Neural progenitor cell (in vitro differentiated cells): ENCODE measurements at regions not wholly inside any gene's neighbourhood (a gene's known extent, or its start where the extent isn't known, plus 50 kb on each side); places are given as distances from the start of the nearest gene placed in this dataset.

Experiments used
- DNase-seq: peaks from one replicate; pipeline ENCODE4 v3.0.0-alpha.2; 2016; ENCODE audit warnings: low spot score
- H2AFZ ChIP-seq: fragments of 200-600 bp; sonication (generic); replicated peaks from 2 replicates; pipeline ENCODE4 v1.6.1; 2016; ENCODE audit warnings: antibody characterized with exemption
- H3F3A ChIP-seq: fragments of 200-600 bp; sonication (generic); 2 replicates; pipeline ENCODE4 v1.6.1; 2016; ENCODE audit warnings: antibody characterized with exemption, low read depth
- H3K27ac ChIP-seq: fragments of 200-600 bp; sonication (generic); 2 replicates; pipeline ENCODE4 v1.5.1; 2016; ENCODE audit warnings: mild to moderate bottlenecking
- H3K27me3 ChIP-seq: fragments of 200-600 bp; sonication (generic); 2 replicates; pipeline ENCODE4 v1.6.1; 2016; ENCODE audit warnings: mild to moderate bottlenecking, moderate library complexity
- H3K36me3 ChIP-seq: fragments of 200-600 bp; sonication (generic); 2 replicates; pipeline ENCODE4 v1.5.1; 2016
- H3K4me1 ChIP-seq: fragments of 200-600 bp; sonication (generic); 2 replicates; pipeline ENCODE4 v1.6.1; 2016; ENCODE audit warnings: mixed run types
- H3K4me2 ChIP-seq: fragments of 200-600 bp; sonication (generic); 2 replicates; pipeline ENCODE4 v1.6.1; 2016
- H3K4me3 ChIP-seq: fragments of 200-600 bp; sonication (generic); 2 replicates; pipeline ENCODE4 v1.5.1; 2016
- H3K79me2 ChIP-seq: fragments of 200-600 bp; sonication (generic); 2 replicates; pipeline ENCODE4 v1.6.1; 2016; ENCODE audit warnings: low read depth
- H3K9ac ChIP-seq: fragments of 200-600 bp; sonication (generic); 2 replicates; pipeline ENCODE4 v1.6.1; 2016
- H3K9me3 ChIP-seq: fragments of 200-600 bp; sonication (generic); 2 replicates; pipeline ENCODE4 v1.5.1; 2016; ENCODE audit warnings: low read depth
- H4K20me1 ChIP-seq: fragments of 200-600 bp; sonication (generic); 2 replicates; pipeline ENCODE4 v1.6.1; 2016; ENCODE audit warnings: low read depth
- H3K27ac Mint-ChIP-seq: 3 replicates; pipeline ENCODE4 v1.8.0; 2021; ENCODE audit warnings: mixed read lengths
- H3K27me3 Mint-ChIP-seq: 2 replicates; pipeline ENCODE4 v1.8.0; 2022; ENCODE audit warnings: low read depth, mild to moderate bottlenecking, inconsistent platforms, moderate library complexity, mixed read lengths; ENCODE audit not compliant: insufficient read depth
- H3K36me3 Mint-ChIP-seq: 3 replicates; pipeline ENCODE4 v1.8.0; 2021; ENCODE audit warnings: mixed read lengths
- H3K4me1 Mint-ChIP-seq: 3 replicates; pipeline ENCODE4 v1.8.0; 2021; ENCODE audit warnings: mixed read lengths
- H3K4me3 Mint-ChIP-seq: 3 replicates; pipeline ENCODE4 v1.8.0; 2021; ENCODE audit warnings: mild to moderate bottlenecking, moderate library complexity, mixed read lengths
- H3K9me3 Mint-ChIP-seq: 3 replicates; pipeline ENCODE4 v1.8.0; 2020; ENCODE audit warnings: mixed read lengths
- EZH2 ChIP-seq: fragments of 200-600 bp; sonication (generic); IDR thresholded peaks from 2 replicates; pipeline ENCODE4 v1.6.1; 2017; ENCODE audit warnings: antibody characterized with exemption, mild to moderate bottlenecking, moderate library complexity
- EZH2phosphoT487 ChIP-seq: fragments of 200-600 bp; sonication (generic); IDR thresholded peaks from 2 replicates; pipeline ENCODE4 v1.6.1; 2017; ENCODE audit warnings: antibody characterized with exemption
- TF ChIP-seq, protein P1 (sequence below): fragments of 200-600 bp; sonication (generic); IDR thresholded peaks from 2 replicates; pipeline ENCODE4 v1.5.1; 2017; ENCODE audit warnings: antibody characterized with exemption, mild to moderate bottlenecking

DNA sequence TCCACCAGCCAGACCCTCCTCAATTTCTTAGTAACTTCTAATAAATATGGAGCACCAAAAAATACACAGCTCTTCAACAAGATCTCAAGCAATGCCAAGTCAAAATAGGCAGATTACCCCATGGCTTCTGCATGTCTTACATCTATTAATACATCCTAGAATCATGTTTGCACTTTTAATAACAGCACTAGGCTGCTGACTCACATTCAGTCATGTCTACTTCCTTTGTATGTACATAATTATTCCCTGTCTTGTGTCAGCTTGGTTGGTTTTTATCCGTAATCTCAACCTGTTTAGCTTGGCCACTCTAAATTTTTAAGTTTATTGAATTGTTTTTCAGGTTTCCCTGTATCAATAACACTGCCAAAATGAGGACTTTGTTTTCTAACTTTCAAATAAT, 420.1 kb upstream of the ACVR2A start:
- Histone ChIP-seq H3K79me2 (no peaks in the 10 kb centered on the region), H3K4me3 (no peak overlapping the region), H3K36me3 (no peaks in the 10 kb centered on the region), H3K27me3 (no peaks in the 10 kb centered on the region), H3K4me2 (no peak overlapping the region), H3K27ac (no peak overlapping the region), H4K20me1 (no peaks in the 10 kb centered on the region), H3K9ac (no peak overlapping the region), H2AFZ (no peak overlapping the region), H3K4me1 (no peaks in the 10 kb centered on the region), H3K9me3 (no peaks in the 10 kb centered on the region), H3F3A (no peaks in the 10 kb centered on the region)
- TF ChIP-seq, protein P1, sequence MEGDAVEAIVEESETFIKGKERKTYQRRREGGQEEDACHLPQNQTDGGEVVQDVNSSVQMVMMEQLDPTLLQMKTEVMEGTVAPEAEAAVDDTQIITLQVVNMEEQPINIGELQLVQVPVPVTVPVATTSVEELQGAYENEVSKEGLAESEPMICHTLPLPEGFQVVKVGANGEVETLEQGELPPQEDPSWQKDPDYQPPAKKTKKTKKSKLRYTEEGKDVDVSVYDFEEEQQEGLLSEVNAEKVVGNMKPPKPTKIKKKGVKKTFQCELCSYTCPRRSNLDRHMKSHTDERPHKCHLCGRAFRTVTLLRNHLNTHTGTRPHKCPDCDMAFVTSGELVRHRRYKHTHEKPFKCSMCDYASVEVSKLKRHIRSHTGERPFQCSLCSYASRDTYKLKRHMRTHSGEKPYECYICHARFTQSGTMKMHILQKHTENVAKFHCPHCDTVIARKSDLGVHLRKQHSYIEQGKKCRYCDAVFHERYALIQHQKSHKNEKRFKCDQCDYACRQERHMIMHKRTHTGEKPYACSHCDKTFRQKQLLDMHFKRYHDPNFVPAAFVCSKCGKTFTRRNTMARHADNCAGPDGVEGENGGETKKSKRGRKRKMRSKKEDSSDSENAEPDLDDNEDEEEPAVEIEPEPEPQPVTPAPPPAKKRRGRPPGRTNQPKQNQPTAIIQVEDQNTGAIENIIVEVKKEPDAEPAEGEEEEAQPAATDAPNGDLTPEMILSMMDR, result no peak
- TF ChIP-seq EZH2phosphoT487 (no peak), EZH2 (no peak)
- Mint-ChIP-seq H3K4me1 (no peaks in the 10 kb centered on the region), H3K27me3 (peaks cover 2% of the 10 kb centered on the region), H3K36me3 (no peaks in the 10 kb centered on the region), H3K9me3 (no peaks in the 10 kb centered on the region), H3K4me3 (no peak overlapping the region), H3K27ac (no peak overlapping the region)
- DNase-seq, result no peak

DNA sequence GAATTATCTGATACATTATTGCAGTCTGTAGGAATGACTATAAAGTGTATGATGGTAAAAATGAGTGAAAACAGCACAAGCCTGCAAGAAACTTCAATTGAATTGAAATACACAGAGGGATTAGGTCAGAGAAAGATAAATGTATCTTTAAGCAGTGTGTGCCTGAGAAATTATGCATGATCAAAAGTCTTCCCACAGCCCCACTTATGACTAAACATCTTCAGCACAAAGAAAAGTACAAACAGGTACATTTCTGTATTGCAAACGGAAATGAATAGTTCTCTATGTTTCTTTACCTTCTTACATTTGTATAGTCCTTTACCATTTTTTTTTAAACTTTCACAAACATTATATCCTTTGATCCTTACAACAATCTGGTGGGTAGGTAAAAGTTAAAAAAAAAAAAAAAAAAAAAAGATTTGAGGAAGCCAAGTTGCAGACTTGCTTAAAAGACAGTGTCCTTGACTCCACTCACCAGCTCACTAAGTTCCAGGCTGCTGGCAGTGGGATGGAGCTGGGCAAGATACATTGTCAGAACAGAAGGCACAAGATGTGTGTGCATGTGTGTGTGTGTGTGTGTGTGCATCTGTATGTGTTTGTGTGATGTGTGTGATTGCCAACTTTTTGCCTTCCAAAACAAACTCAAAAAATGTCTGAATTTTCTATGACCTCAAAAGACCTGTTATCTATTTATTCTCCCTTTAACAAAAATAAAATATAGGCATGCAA, 423.7 kb upstream of the ACVR2A start:
- H3F3A ChIP-seq, result no peaks in the 10 kb centered on the region
- no peaks in the 10 kb centered on the region for H3K9me3 ChIP-seq
- DNase-seq, result no peak
- H3K4me1 ChIP-seq, result no peaks in the 10 kb centered on the region
- H3K27me3 ChIP-seq, result no peaks in the 10 kb centered on the region
- H3K36me3 Mint-ChIP-seq, result no peaks in the 10 kb centered on the region
- no peak overlapping the region for H3K27ac ChIP-seq
- H3K4me3 Mint-ChIP-seq, result no peak overlapping the region
- no peaks in the 10 kb centered on the region for H3K79me2 ChIP-seq
- H3K4me2 ChIP-seq, result no peak overlapping the region
- no peaks in the 10 kb centered on the region for H3K9me3 Mint-ChIP-seq
- H3K4me3 ChIP-seq, result no peak overlapping the region
- H3K9ac ChIP-seq, result no peak overlapping the region
- no peak overlapping the region for H2AFZ ChIP-seq
- H4K20me1 ChIP-seq, result no peaks in the 10 kb centered on the region
- no peak overlapping the region for H3K27ac Mint-ChIP-seq
- TF ChIP-seq EZH2 (no peak), EZH2phosphoT487 (no peak)
- TF ChIP-seq, protein P1, result no peak
- H3K36me3 ChIP-seq, result no peaks in the 10 kb centered on the region
- no peaks in the 10 kb centered on the region for H3K4me1 Mint-ChIP-seq
- no peaks in the 10 kb centered on the region for H3K27me3 Mint-ChIP-seq

DNA sequence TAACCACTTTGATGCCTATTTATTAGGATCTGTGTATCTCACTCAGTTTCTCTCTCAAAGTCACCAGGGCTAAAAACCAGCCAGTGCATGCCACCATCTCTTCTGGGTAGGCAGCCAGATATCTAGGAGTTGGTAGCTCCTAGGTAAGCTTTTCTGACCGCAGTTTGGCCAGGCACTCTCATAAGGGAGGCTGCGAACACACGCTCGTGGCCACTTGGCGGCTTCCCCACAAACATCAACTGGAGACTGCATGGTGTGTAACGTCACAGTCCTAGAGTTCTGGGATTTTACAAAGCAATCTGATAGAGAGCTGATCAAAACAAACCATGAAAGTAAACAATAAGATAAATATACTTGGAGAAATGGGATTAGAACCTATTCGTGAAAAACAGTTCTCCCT, 424.3 kb upstream of the ACVR2A start:
- no peaks in the 10 kb centered on the region for H3K79me2 ChIP-seq
- peak overlapping the region; percentile 46 for H2AFZ ChIP-seq
- Mint-ChIP-seq H3K4me1 (no peaks in the 10 kb centered on the region), H3K36me3 (no peaks in the 10 kb centered on the region), H3K27ac (no peak overlapping the region), H3K9me3 (no peaks in the 10 kb centered on the region), H3K4me3 (no peak overlapping the region), H3K27me3 (no peaks in the 10 kb centered on the region)
- no peaks in the 10 kb centered on the region for H3K36me3 ChIP-seq
- no peaks in the 10 kb centered on the region for H3K27me3 ChIP-seq
- TF ChIP-seq EZH2phosphoT487 (no peak), EZH2 (no peak)
- TF ChIP-seq, protein P1, result peak; percentile 9
- H3K9me3 ChIP-seq, result no peaks in the 10 kb centered on the region
- no peak overlapping the region for H3K9ac ChIP-seq
- H3F3A ChIP-seq, result no peaks in the 10 kb centered on the region
- H3K4me1 ChIP-seq, result no peaks in the 10 kb centered on the region
- no peaks in the 10 kb centered on the region for H4K20me1 ChIP-seq
- no peak overlapping the region for H3K27ac ChIP-seq
- DNase-seq, result peak; percentile 4
- no peak overlapping the region for H3K4me2 ChIP-seq
- H3K4me3 ChIP-seq, result no peak overlapping the region
